BE2C (cell line): ENCODE measurements at regions not wholly inside any gene's neighbourhood (a gene's known extent, or its start where the extent isn't known, plus 50 kb on each side); places are given as distances from the start of the nearest gene placed in this dataset.
"Not testable (repeated sequence)": the region's sequence is repeated elsewhere in the genome, so short reads cannot be mapped to it uniquely, and the experiment has no call there.

ENCODE experiments used
- DNase-seq: peaks from one replicate; pipeline ENCODE4 v3.0.0-alpha.2; 2020
- H3K27me3 ChIP-seq: fragments of 250-450 bp; sonication (Bioruptor Pico); 2 replicates; pipeline ENCODE4 v1.5.1; 2020; ENCODE audit warnings: mild to moderate bottlenecking
- H3K36me3 ChIP-seq: fragments of 250-450 bp; sonication (Bioruptor Pico); 2 replicates; pipeline ENCODE4 v1.5.1; 2020; ENCODE audit warnings: mild to moderate bottlenecking
- H3K4me1 ChIP-seq: fragments of 250-450 bp; sonication (Bioruptor Pico); 2 replicates; pipeline ENCODE4 v1.5.1; 2020
- H3K4me3 ChIP-seq: 2 replicates; pipeline ENCODE4 v1.5.1; 2011; ENCODE audit warnings: low read depth, low read length
- H3K9me3 ChIP-seq: fragments of 250-450 bp; sonication (Bioruptor Pico); 2 replicates; pipeline ENCODE4 v1.5.1; 2020
- CTCF ChIP-seq: IDR thresholded peaks from 2 replicates; pipeline ENCODE4 v1.5.1; 2012; ENCODE audit warnings: mild to moderate bottlenecking, low read depth, low read length

DNA sequence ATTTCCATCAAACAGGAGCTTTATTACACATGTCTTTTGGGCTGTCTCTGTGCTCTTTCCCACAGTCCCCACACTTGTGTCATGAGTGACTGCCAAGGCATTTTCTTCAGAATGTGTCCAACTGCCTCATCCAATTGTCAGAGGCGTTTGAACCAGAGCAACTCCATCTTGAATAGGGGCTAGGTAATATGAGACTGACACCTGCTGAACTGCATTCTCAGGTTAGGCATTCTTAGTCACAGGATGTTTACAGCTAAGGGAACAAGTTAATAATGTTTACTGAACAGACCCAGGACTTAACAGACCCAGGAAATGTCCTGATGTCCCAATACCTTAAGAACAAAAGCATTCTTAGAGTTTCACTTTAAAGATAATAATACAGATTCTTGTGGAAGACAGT, 595.5 kb downstream of the REEP3 start:
- no peaks in the 10 kb centered on the region for H3K27me3 ChIP-seq
- H3K9me3 ChIP-seq = no peaks in the 10 kb centered on the region
- DNase-seq = no peak
- H3K4me3 ChIP-seq = no peak overlapping the region
- H3K36me3 ChIP-seq = no peaks in the 10 kb centered on the region
- TF ChIP-seq CTCF = no peak
- H3K4me1 ChIP-seq = no peaks in the 10 kb centered on the region

DNA sequence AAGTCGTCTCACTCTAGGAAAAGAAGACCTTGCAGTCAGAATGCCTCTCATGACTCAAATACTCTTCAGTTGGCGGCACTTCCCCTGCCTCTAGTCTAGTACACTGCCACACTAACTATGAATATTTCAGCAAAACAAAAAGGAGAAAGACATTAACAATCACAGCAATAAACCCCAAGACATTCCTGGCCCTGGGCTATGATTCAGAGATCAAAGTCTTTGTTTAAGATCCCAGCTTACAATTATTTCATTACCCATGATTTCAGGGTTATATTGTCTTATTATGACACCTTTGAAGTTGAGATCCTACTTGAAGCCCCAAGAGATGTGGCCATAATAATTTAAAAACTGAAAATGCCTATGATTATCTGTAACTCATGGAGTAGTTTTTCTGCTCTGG, 597.5 kb downstream of the REEP3 start:
- Histone ChIP-seq H3K36me3 (no peaks in the 10 kb centered on the region), H3K4me1 (no peaks in the 10 kb centered on the region), H3K9me3 (no peaks in the 10 kb centered on the region), H3K27me3 (no peaks in the 10 kb centered on the region), H3K4me3 (no peak overlapping the region)
- no peak for TF ChIP-seq CTCF
- DNase-seq = no peak

- H3K27me3 ChIP-seq, H3K9me3 ChIP-seq, H3K4me1 ChIP-seq, H3K4me3 ChIP-seq, H3K36me3 ChIP-seq, DNase-seq: not testable (repeated sequence)
Observed at GRCh38 chr10:64120301-64120980, 599.2 kb downstream of the REEP3 start.

- Histone ChIP-seq H3K4me1 (no peaks in the 10 kb centered on the region), H3K9me3 (no peaks in the 10 kb centered on the region), H3K4me3 (no peak overlapping the region), H3K36me3 (no peaks in the 10 kb centered on the region), H3K27me3 (no peaks in the 10 kb centered on the region)
- TF ChIP-seq CTCF = 0 out of 2 replicates have a peak, but pooled peaks have one; percentile 20
- DNase-seq = no peak
Observed at GRCh38 chr10:64130152-64130551, 609.0 kb downstream of the REEP3 start.

DNA sequence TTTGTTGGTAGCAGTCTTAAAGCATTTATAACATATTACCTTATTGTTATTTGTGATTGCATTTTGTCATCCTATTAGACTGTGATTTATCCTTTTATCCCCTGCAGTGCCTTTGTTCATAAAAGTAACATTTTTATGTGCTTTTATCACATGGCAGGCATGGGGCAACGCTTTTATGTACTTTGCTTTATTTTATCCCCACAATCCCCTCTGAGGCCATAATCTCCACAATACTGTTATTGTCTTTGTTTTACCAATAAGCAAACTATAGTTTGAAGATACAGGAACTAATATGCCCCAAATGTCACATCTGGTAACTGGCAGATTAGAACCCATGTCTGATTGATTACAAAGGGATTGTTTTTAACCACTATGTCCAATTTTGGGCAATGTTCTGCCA, 613.5 kb downstream of the REEP3 start:
- H3K36me3 ChIP-seq = no peaks in the 10 kb centered on the region
- DNase-seq = no peak
- no peak overlapping the region for H3K4me3 ChIP-seq
- no peak for TF ChIP-seq CTCF
- H3K27me3 ChIP-seq = no peaks in the 10 kb centered on the region
- H3K9me3 ChIP-seq = no peaks in the 10 kb centered on the region
- no peaks in the 10 kb centered on the region for H3K4me1 ChIP-seq

GRCh38 chr10:64142395-64142794, 621.2 kb downstream of the REEP3 start:
- Histone ChIP-seq H3K4me1 (no peaks in the 10 kb centered on the region), H3K4me3 (no peak overlapping the region), H3K9me3 (no peaks in the 10 kb centered on the region), H3K27me3 (no peaks in the 10 kb centered on the region), H3K36me3 (no peaks in the 10 kb centered on the region)
- DNase-seq = no peak
- no peak for TF ChIP-seq CTCF
